ENCODE measurements at regions not wholly inside any gene's neighbourhood (a gene's known extent, or its start where the extent isn't known, plus 50 kb on each side); places are given as distances from the start of the nearest gene placed in this dataset.

- H3K27ac ChIP-seq, result no peak overlapping the region
Observed at GRCh38 chr2:180360283-180360618, 353.2 kb upstream of the CWC22 start.

DNA sequence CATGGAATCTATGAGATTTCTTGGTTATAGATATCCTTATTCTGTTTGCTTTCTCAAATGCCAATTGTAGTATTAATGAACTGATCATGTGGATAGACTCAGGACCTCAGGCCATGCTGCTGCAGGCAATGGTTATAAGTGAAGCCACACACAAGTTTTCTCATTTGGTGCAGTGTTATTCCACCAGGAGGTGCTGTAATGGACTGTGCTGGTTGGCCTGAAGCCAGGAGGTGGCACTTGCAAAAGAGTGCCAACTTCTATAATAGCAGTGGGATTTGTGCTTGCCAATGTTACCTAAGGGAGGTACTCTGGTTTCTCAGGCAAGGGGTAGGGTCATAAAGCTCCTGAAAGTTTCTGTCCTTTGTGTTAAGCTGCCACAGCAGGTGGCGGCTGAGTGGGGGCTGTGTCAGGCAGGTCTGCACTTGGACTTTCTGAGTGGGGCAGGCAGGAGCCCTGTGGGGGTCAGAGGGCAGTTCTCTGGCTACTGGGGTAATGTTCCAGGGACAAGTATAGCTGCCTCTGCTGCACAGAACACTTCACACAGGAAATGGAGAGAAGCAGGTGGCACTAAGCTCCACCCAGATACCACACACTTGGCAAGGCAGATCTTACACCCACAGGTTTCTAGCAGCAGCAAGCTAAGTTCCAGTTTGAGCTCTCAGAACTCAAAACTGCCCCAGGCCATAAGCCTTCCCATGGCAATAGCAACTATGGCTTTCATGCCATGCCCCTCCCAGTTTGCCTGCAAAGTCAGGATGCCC, 352.6 kb upstream of the CWC22 start:
- Histone ChIP-seq H3K4me1 (replicated peaks) (no peaks in the 10 kb centered on the region), H3K27me3 (replicated peaks) (no peaks in the 10 kb centered on the region), H3K9me3 (replicated peaks) (no peaks in the 10 kb centered on the region), H3K27ac (no peak overlapping the region), H3K4me3 (no peak overlapping the region), H3K36me3 (no peaks in the 10 kb centered on the region)
- DNase-seq (ENCODE audit: low read depth in 1 of 2, low spot score in 2 of 2), result no peak

More at GRCh38 chr2:180360283-180360618, 353.2 kb upstream of the CWC22 start:
- Histone ChIP-seq H3K36me3 (no peaks in the 10 kb centered on the region), H3K4me3 (no peak overlapping the region), H3K4me1 (replicated peaks) (no peaks in the 10 kb centered on the region), H3K9me3 (replicated peaks) (no peaks in the 10 kb centered on the region), H3K27me3 (replicated peaks) (no peaks in the 10 kb centered on the region)
- no peak for DNase-seq (ENCODE audit: low read depth in 1 of 2, low spot score in 2 of 2)

DNA sequence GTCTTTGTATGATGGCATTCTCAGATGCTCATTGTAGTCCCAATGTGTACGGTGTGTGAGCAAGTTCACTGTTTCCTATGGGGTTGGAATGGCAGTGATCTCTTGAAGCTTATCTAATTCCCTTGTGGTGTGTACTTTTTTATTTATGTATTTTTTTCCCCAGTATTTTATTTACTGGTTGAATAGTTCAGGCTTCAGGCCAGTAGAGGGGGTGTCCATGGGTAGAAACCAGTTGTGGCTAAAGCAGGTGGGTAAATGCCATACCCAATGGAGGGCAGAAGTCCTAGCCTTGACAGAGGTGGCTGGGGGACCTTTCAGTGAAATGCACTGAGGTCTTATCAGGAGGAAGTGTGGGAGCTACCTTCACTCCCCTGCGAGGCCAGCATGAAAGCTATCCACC, 351.4 kb upstream of the CWC22 start:
- Histone ChIP-seq H3K27me3 (replicated peaks) (no peaks in the 10 kb centered on the region), H3K4me3 (no peak overlapping the region), H3K36me3 (no peaks in the 10 kb centered on the region), H3K27ac (no peak overlapping the region), H3K4me1 (replicated peaks) (no peaks in the 10 kb centered on the region), H3K9me3 (replicated peaks) (no peaks in the 10 kb centered on the region)
- no peak for DNase-seq (ENCODE audit: low read depth in 1 of 2, low spot score in 2 of 2)

GRCh38 chr2:180356676-180357075, 349.6 kb upstream of the CWC22 start:
- Histone ChIP-seq H3K4me3 (no peak overlapping the region), H3K27me3 (replicated peaks) (no peaks in the 10 kb centered on the region), H3K36me3 (no peaks in the 10 kb centered on the region), H3K9me3 (replicated peaks) (no peaks in the 10 kb centered on the region), H3K27ac (no peak overlapping the region), H3K4me1 (replicated peaks) (no peaks in the 10 kb centered on the region)
- DNase-seq (ENCODE audit: low read depth in 1 of 2, low spot score in 2 of 2), result no peak

- H3K4me1 ChIP-seq (replicated peaks), result no peaks in the 10 kb centered on the region
- no peak overlapping the region for H3K4me3 ChIP-seq
- no peaks in the 10 kb centered on the region for H3K36me3 ChIP-seq
- no peak overlapping the region for H3K27ac ChIP-seq
- DNase-seq (ENCODE audit: low read depth in 1 of 2, low spot score in 2 of 2), result no peak
- no peaks in the 10 kb centered on the region for H3K9me3 ChIP-seq (replicated peaks)
- H3K27me3 ChIP-seq (replicated peaks), result no peaks in the 10 kb centered on the region
Observed at GRCh38 chr2:180352620-180353019, 345.5 kb upstream of the CWC22 start.

- H3K27ac ChIP-seq, result no peak overlapping the region
Observed at GRCh38 chr2:180349809-180350208, 342.7 kb upstream of the CWC22 start.

DNA sequence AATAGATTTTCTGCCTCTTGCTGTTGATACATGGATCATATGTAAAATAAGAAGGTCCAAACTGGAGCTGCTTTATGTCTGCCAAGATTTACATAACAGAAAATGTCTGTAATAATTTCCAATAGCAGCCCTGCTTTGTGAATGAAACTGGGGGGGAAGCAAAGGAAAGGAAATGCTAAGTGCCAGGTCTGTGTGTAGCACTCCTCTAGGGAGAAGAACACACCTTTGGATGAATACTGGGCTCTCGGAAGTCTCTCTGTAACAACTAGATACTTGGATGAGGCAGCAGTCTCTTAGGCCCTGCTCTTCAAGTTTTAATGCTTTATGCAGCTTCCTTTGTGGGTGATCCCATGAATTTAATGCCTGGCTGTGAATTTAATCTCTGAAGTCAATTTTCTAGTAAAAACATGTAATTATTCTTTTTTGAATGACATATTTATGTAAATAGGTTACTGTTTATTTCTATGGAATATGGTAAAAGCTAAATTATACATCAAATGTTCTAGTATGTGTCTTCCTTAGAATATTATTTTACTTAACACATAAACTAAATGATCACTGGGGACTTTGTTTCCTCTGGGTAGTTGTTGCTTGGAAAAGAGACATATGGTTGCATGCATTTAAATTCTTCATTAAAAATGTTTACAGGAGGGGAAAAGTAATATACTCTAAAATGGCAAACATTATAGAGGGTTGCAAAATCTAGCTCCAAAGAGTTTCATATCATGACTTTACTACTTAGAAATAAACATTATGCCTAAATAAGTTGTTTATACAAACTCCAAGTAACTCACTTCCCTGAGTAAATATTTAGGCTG, 336.6 kb upstream of the CWC22 start:
- Histone ChIP-seq H3K9me3 (replicated peaks) (0 out of 2 replicates have a peak, but pooled peaks cover 3% of the 10 kb centered on the region), H3K36me3 (no peaks in the 10 kb centered on the region), H3K27me3 (replicated peaks) (no peaks in the 10 kb centered on the region), H3K4me3 (no peak overlapping the region), H3K4me1 (replicated peaks) (no peaks in the 10 kb centered on the region), H3K27ac (no peak overlapping the region)
- no peak for DNase-seq (ENCODE audit: low read depth in 1 of 2, low spot score in 2 of 2)

More at GRCh38 chr2:180349809-180350208, 342.7 kb upstream of the CWC22 start:
- DNase-seq (ENCODE audit: low read depth in 1 of 2, low spot score in 2 of 2), result no peak
- Histone ChIP-seq H3K4me3 (no peak overlapping the region), H3K9me3 (replicated peaks) (no peaks in the 10 kb centered on the region), H3K4me1 (replicated peaks) (no peaks in the 10 kb centered on the region), H3K27me3 (replicated peaks) (no peaks in the 10 kb centered on the region), H3K36me3 (no peaks in the 10 kb centered on the region)

DNA sequence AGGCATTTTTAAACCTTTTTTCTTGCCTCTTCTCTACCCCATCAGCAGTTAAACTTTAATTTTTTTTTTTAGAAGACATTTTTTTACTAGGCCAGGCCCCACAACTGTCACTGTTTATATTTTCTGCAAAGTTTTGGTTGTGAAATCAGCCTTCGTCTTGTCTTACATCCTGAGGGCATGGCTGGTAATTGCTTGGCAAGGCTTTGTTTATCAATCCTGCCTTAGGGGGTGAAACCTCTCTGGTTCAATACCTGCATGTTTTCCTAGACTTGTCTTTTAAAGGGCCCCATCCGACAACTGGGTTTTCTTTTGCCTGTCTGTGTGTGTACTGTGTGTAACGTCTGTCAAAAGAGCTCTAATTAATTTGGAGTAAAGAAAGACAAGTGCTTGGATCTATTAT, 330.0 kb upstream of the CWC22 start:
- H3K4me3 ChIP-seq, result no peak overlapping the region
- H3K9me3 ChIP-seq (replicated peaks), result peaks cover 6% of the 10 kb centered on the region; the same call in 1 of the 2 replicates
- no peak overlapping the region for H3K27ac ChIP-seq
- H3K36me3 ChIP-seq, result no peaks in the 10 kb centered on the region
- H3K4me1 ChIP-seq (replicated peaks), result no peaks in the 10 kb centered on the region
- no peaks in the 10 kb centered on the region for H3K27me3 ChIP-seq (replicated peaks)
- DNase-seq (ENCODE audit: low read depth in 1 of 2, low spot score in 2 of 2), result no peak

- peaks cover 6% of the 10 kb centered on the region; the same call in 1 of the 2 replicates for H3K9me3 ChIP-seq (replicated peaks)
- H3K4me1 ChIP-seq (replicated peaks), result no peaks in the 10 kb centered on the region
- H3K36me3 ChIP-seq, result no peaks in the 10 kb centered on the region
- H3K27ac ChIP-seq, result no peak overlapping the region
- no peak overlapping the region for H3K4me3 ChIP-seq
- no peak for DNase-seq (ENCODE audit: low read depth in 1 of 2, low spot score in 2 of 2)
- H3K27me3 ChIP-seq (replicated peaks), result no peaks in the 10 kb centered on the region
Observed at GRCh38 chr2:180336550-180336949, 329.5 kb upstream of the CWC22 start.

GRCh38 chr2:180334514-180334913, 327.4 kb upstream of the CWC22 start:
- Histone ChIP-seq H3K9me3 (replicated peaks) (peaks cover 2% of the 10 kb centered on the region; the same call in 1 of the 2 replicates), H3K27ac (no peak overlapping the region), H3K36me3 (no peaks in the 10 kb centered on the region), H3K4me1 (replicated peaks) (no peaks in the 10 kb centered on the region), H3K27me3 (replicated peaks) (no peaks in the 10 kb centered on the region), H3K4me3 (no peak overlapping the region)
- DNase-seq (ENCODE audit: low read depth in 1 of 2, low spot score in 2 of 2), result no peak

DNA sequence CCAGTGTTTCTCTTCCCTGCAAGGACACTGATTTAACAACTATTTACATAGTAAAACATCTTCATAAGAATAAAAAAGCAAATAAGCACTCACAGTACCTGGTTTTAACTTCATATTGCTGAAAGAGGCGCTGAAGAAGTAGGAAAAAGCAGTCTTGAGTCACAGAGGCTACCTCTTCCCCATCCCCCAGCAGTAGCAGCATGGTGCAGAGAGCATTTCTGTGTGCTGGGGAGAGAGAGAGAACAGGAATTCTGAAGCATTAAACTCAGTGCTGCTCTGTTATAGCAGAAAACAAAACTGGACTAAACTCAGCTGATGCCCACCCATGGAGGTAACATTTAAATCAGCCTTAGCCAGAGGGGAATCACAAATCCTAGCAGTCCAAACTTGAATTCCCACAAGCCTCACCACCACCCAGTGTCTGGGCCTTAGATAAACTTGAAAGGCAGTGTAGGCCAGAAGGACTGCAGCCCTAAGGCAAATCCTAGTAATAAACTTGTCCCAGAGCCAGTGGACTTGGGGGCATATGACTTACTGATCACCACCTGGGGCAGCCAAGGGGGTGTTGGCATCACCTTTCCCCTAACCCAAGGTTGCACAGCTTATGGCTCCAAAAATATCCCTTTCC, 321.8 kb upstream of the CWC22 start:
- Histone ChIP-seq H3K4me3 (no peak overlapping the region), H3K27me3 (replicated peaks) (no peaks in the 10 kb centered on the region), H3K4me1 (replicated peaks) (no peaks in the 10 kb centered on the region), H3K36me3 (no peaks in the 10 kb centered on the region), H3K9me3 (replicated peaks) (no peaks in the 10 kb centered on the region), H3K27ac (no peak overlapping the region)
- DNase-seq (ENCODE audit: low read depth in 1 of 2, low spot score in 2 of 2), result no peak

GRCh38 chr2:180327185-180327584, 320.1 kb upstream of the CWC22 start:
- DNase-seq (ENCODE audit: low read depth in 1 of 2, low spot score in 2 of 2), result no peak
- H3K9me3 ChIP-seq (replicated peaks), result no peaks in the 10 kb centered on the region
- H3K4me3 ChIP-seq, result no peak overlapping the region

GRCh38 chr2:180325416-180326120, 318.5 kb upstream of the CWC22 start:
- DNase-seq (ENCODE audit: low read depth in 1 of 2, low spot score in 2 of 2), result no peak
- H3K36me3 ChIP-seq, result no peaks in the 10 kb centered on the region
- H3K4me1 ChIP-seq (replicated peaks), result no peaks in the 10 kb centered on the region
- H3K9me3 ChIP-seq (replicated peaks), result no peaks in the 10 kb centered on the region
- H3K4me3 ChIP-seq, result no peak overlapping the region
- no peak overlapping the region for H3K27ac ChIP-seq
- no peaks in the 10 kb centered on the region for H3K27me3 ChIP-seq (replicated peaks)

More at GRCh38 chr2:180327185-180327584, 320.1 kb upstream of the CWC22 start:
- no peaks in the 10 kb centered on the region for H3K4me1 ChIP-seq (replicated peaks)
- no peak overlapping the region for H3K27ac ChIP-seq
- H3K36me3 ChIP-seq, result no peaks in the 10 kb centered on the region
- H3K27me3 ChIP-seq (replicated peaks), result no peaks in the 10 kb centered on the region
